NCI-H2171 treated with DMSO at 0.1 percent for 48 hours (cell line): ENCODE measurements at regions not wholly inside any gene's neighbourhood (a gene's known extent, or its start where the extent isn't known, plus 50 kb on each side); places are given as distances from the start of the nearest gene placed in this dataset.
"Not testable (repeated sequence)": the region's sequence is repeated elsewhere in the genome, so short reads cannot be mapped to it uniquely, and the experiment has no call there.

Experiments used
- DNase-seq: peaks from one replicate; lab custom pipeline; 2025; lab: John Stamatoyannopoulos, UW

- not testable (repeated sequence) for DNase-seq
These were observed 60.3 kb upstream of the NMU start for GRCh38 chr4:55696424-55696823.

GRCh38 chr4:55706541-55706940 lies 70.4 kb upstream of the NMU start:
- DNase-seq = no peak

- DNase-seq = no peak
These were observed 71.4 kb upstream of the NMU start for GRCh38 chr4:55707507-55707906.

GRCh38 chr4:55707991-55708390 lies 71.9 kb upstream of the NMU start:
- DNase-seq = not testable (repeated sequence)

GRCh38 chr4:55712835-55713234 lies 76.7 kb upstream of the NMU start:
- DNase-seq = not testable (repeated sequence)

- DNase-seq = no peak
These were observed 85.6 kb upstream of the NMU start for GRCh38 chr4:55721651-55722050.

- DNase-seq = peak; percentile 84
These were observed 86.0 kb upstream of the NMU start for GRCh38 chr4:55722132-55722531.

- no peak for DNase-seq
These were observed 87.3 kb upstream of the NMU start for GRCh38 chr4:55723403-55723802.

GRCh38 chr4:55725057-55725456 lies 89.0 kb upstream of the NMU start:
- no peak for DNase-seq

GRCh38 chr4:55727746-55728145 lies 91.6 kb upstream of the NMU start:
- no peak for DNase-seq

GRCh38 chr4:55729351-55730279 lies 90.0 kb upstream of the EXOC1L start:
- DNase-seq = no peak

GRCh38 chr4:55730280-55730931 lies 89.2 kb upstream of the EXOC1L start:
- DNase-seq = no peak

GRCh38 chr4:55731959-55732358 lies 87.6 kb upstream of the EXOC1L start:
- DNase-seq = no peak

- no peak for DNase-seq
These were observed 86.7 kb upstream of the EXOC1L start for GRCh38 chr4:55732864-55733263.

GRCh38 chr4:55733932-55734331 lies 85.7 kb upstream of the EXOC1L start:
- DNase-seq = no peak

- no peak for DNase-seq
These were observed 82.9 kb upstream of the EXOC1L start for GRCh38 chr4:55736605-55737183.

- no peak for DNase-seq
These were observed 76.9 kb upstream of the EXOC1L start for GRCh38 chr4:55742655-55743202.

- DNase-seq = no peak
These were observed 75.2 kb upstream of the EXOC1L start for GRCh38 chr4:55744369-55744768.

GRCh38 chr4:55745014-55745413 lies 74.6 kb upstream of the EXOC1L start:
- DNase-seq = no peak

- no peak for DNase-seq
These were observed 71.8 kb upstream of the EXOC1L start for GRCh38 chr4:55747793-55748192.

GRCh38 chr4:55749666-55750065 lies 69.9 kb upstream of the EXOC1L start:
- DNase-seq = no peak

- no peak for DNase-seq
These were observed 66.8 kb upstream of the EXOC1L start for GRCh38 chr4:55752810-55753209.

GRCh38 chr4:55753856-55754255 lies 65.7 kb upstream of the EXOC1L start:
- DNase-seq = no peak
